ENCODE measurements at regions not wholly inside any gene's neighbourhood (a gene's known extent, or its start where the extent isn't known, plus 50 kb on each side); places are given as distances from the start of the nearest gene placed in this dataset.
A peak's percentile ranks its signal among the peaks of the same experiment; 100 is the strongest.

- H3K27me3 ChIP-seq (replicated peaks in 1 of 2; ENCODE audit: control insufficient read depth in 2 of 2, extremely low read depth in 1 of 2, insufficient read depth in 2 of 2, low read length in 1 of 2): peaks cover 0 to 6% of the 10 kb centered on the region in 2 experiments
- H3K4me3 ChIP-seq (ENCODE audit: control insufficient read depth in 1 of 2, extremely low read depth in 1 of 2, low read length in 1 of 2): no peak overlapping the region
- Mint-ChIP-seq H3K27ac (no peak overlapping the region), H3K36me3 (no peaks in the 10 kb centered on the region), H3K9me3 (no peaks in the 10 kb centered on the region), H3K27me3 (peaks cover 0 to 7% of the 10 kb centered on the region in 2 donors), H3K4me3 (no peak overlapping the region), H3K4me1 (no peaks in the 10 kb centered on the region)
- H3K36me3 ChIP-seq (ENCODE audit: control insufficient read depth in 2 of 2, extremely low read depth in 1 of 2, insufficient read depth in 1 of 2, low read length in 1 of 2): no peaks in the 10 kb centered on the region
- no peaks in the 10 kb centered on the region for H3K4me1 ChIP-seq (ENCODE audit: control insufficient read depth in 1 of 2, extremely low read depth in 1 of 2, insufficient read depth in 2 of 2, low read length in 2 of 2)
- CTCF ChIA-PET: no interaction called here
- DNase-seq (no peak), ATAC-seq (replicated peaks in 1 of 4) (no peak)
- WGBS (ENCODE audit: insufficient coverage): 80% methylated on average over 1 of the region's 6 CpGs
- H3K9me3 ChIP-seq: no peaks in the 10 kb centered on the region
- no peak overlapping the region for H3K27ac ChIP-seq (ENCODE audit: low read length)
- POLR2A ChIA-PET: no interaction called here
Observed at GRCh38 chrX:68942104-68942503, 113.3 kb downstream of the EFNB1 start.

GRCh38 chrX:68941385-68941952 lies 112.6 kb downstream of the EFNB1 start:
- no peak overlapping the region for H3K4me3 Mint-ChIP-seq
- no peak for DNase-seq
- Histone ChIP-seq H3K4me1 (ENCODE audit: control insufficient read depth in 1 of 2, extremely low read depth in 1 of 2, insufficient read depth in 2 of 2, low read length in 2 of 2) (no peaks in the 10 kb centered on the region), H3K27me3 (replicated peaks in 1 of 2; ENCODE audit: control insufficient read depth in 2 of 2, extremely low read depth in 1 of 2, insufficient read depth in 2 of 2, low read length in 1 of 2) (peaks cover 0 to 3% of the 10 kb centered on the region in 2 experiments), H3K36me3 (ENCODE audit: control insufficient read depth in 2 of 2, extremely low read depth in 1 of 2, insufficient read depth in 1 of 2, low read length in 1 of 2) (no peaks in the 10 kb centered on the region), H3K27ac (ENCODE audit: low read length) (no peak overlapping the region), H3K4me3 (ENCODE audit: control insufficient read depth in 1 of 2, extremely low read depth in 1 of 2, low read length in 1 of 2) (no peak overlapping the region), H3K9me3 (no peaks in the 10 kb centered on the region)
- H3K27ac Mint-ChIP-seq: no peak overlapping the region
- H3K4me1 Mint-ChIP-seq: no peaks in the 10 kb centered on the region
- ChIA-PET CTCF (no interaction called here), POLR2A (no interaction called here)
- no peaks in the 10 kb centered on the region for H3K9me3 Mint-ChIP-seq
- no peaks in the 10 kb centered on the region for H3K36me3 Mint-ChIP-seq
- no peak for ATAC-seq (replicated peaks in 1 of 4)
- H3K27me3 Mint-ChIP-seq: peaks cover 0 to 5% of the 10 kb centered on the region in 2 donors
- 60% methylated on average over 2 of the region's 4 CpGs for WGBS (ENCODE audit: insufficient coverage)

DNA sequence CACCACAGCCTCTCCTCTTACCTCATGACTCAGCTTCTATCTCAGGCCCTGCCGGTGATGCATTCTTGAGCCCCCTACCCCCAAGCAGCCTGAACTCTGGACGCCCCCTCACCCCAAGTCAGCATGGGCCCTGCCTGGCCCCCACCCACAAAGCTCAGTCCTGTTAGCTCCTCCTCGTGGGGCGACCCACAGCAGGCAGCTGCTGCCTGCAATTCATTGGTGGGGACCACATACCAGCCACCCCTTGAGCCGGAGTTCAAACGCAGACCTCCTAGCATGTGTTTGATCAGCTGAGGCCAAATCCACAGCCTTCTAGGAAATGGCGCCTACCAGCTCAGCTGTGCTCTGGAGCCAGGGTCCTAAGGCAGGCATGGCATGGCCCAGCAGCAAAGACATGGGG lies 111.8 kb downstream of the EFNB1 start:
- 60% methylated on average over 1 of the region's 7 CpGs for WGBS (ENCODE audit: insufficient coverage)
- DNase-seq: peak in 1 of 35 experiments; percentile 3
- Histone ChIP-seq H3K27ac (ENCODE audit: low read length) (no peak overlapping the region), H3K9me3 (no peaks in the 10 kb centered on the region), H3K4me3 (ENCODE audit: control insufficient read depth in 1 of 2, extremely low read depth in 1 of 2, low read length in 1 of 2) (no peak overlapping the region), H3K36me3 (ENCODE audit: control insufficient read depth in 2 of 2, extremely low read depth in 1 of 2, insufficient read depth in 1 of 2, low read length in 1 of 2) (no peaks in the 10 kb centered on the region), H3K27me3 (replicated peaks in 1 of 2; ENCODE audit: control insufficient read depth in 2 of 2, extremely low read depth in 1 of 2, insufficient read depth in 2 of 2, low read length in 1 of 2) (peaks cover 0 to 3% of the 10 kb centered on the region in 2 experiments), H3K4me1 (ENCODE audit: control insufficient read depth in 1 of 2, extremely low read depth in 1 of 2, insufficient read depth in 2 of 2, low read length in 2 of 2) (no peaks in the 10 kb centered on the region)
- Mint-ChIP-seq H3K4me1 (peaks cover 0 to under 1% (median 0%) of the 10 kb centered on the region in 3 donors), H3K27me3 (peaks cover 0 to 13% of the 10 kb centered on the region in 2 donors), H3K27ac (no peak overlapping the region), H3K9me3 (no peaks in the 10 kb centered on the region), H3K36me3 (no peaks in the 10 kb centered on the region), H3K4me3 (no peak overlapping the region)
- POLR2A ChIA-PET: no interaction called here
- no peak for ATAC-seq (replicated peaks in 1 of 4)
- CTCF ChIA-PET: no interaction called here

- Mint-ChIP-seq H3K27ac (no peak overlapping the region), H3K4me3 (no peak overlapping the region), H3K27me3 (peaks cover 0 to 16% of the 10 kb centered on the region in 2 donors), H3K36me3 (no peaks in the 10 kb centered on the region), H3K4me1 (peaks cover 3 to 6% (median 4%) of the 10 kb centered on the region in 3 donors), H3K9me3 (no peaks in the 10 kb centered on the region)
- Histone ChIP-seq H3K27me3 (replicated peaks in 1 of 2; ENCODE audit: control insufficient read depth in 2 of 2, extremely low read depth in 1 of 2, insufficient read depth in 2 of 2, low read length in 1 of 2) (peaks cover 0 to 3% of the 10 kb centered on the region in 2 experiments), H3K4me3 (ENCODE audit: control insufficient read depth in 1 of 2, extremely low read depth in 1 of 2, low read length in 1 of 2) (no peak overlapping the region), H3K9me3 (no peaks in the 10 kb centered on the region), H3K27ac (ENCODE audit: low read length) (no peak overlapping the region), H3K4me1 (ENCODE audit: control insufficient read depth in 1 of 2, extremely low read depth in 1 of 2, insufficient read depth in 2 of 2, low read length in 2 of 2) (no peaks in the 10 kb centered on the region), H3K36me3 (ENCODE audit: control insufficient read depth in 2 of 2, extremely low read depth in 1 of 2, insufficient read depth in 1 of 2, low read length in 1 of 2) (no peaks in the 10 kb centered on the region)
- ChIA-PET CTCF (no interaction called here), POLR2A (no interaction called here)
- WGBS (ENCODE audit: insufficient coverage): 100% methylated on average over 2 of the region's 8 CpGs
- DNase-seq: no peak
- no peak for ATAC-seq (replicated peaks in 1 of 4)
Observed at GRCh38 chrX:68939868-68940267, 111.0 kb downstream of the EFNB1 start.

GRCh38 chrX:68938244-68939004 lies 109.6 kb downstream of the EFNB1 start:
- CTCF ChIA-PET: no interaction called here
- H3K27me3 Mint-ChIP-seq: peaks cover 0 to 16% of the 10 kb centered on the region in 2 donors
- DNase-seq (no peak), ATAC-seq (replicated peaks in 1 of 4) (no peak)
- POLR2A ChIA-PET: no interaction called here
- Histone ChIP-seq H3K4me3 (ENCODE audit: control insufficient read depth in 1 of 2, extremely low read depth in 1 of 2, low read length in 1 of 2) (no peak overlapping the region), H3K36me3 (ENCODE audit: control insufficient read depth in 2 of 2, extremely low read depth in 1 of 2, insufficient read depth in 1 of 2, low read length in 1 of 2) (no peaks in the 10 kb centered on the region), H3K27ac (ENCODE audit: low read length) (no peak overlapping the region), H3K9me3 (no peaks in the 10 kb centered on the region), H3K4me1 (ENCODE audit: control insufficient read depth in 1 of 2, extremely low read depth in 1 of 2, insufficient read depth in 2 of 2, low read length in 2 of 2) (no peaks in the 10 kb centered on the region), H3K27me3 (replicated peaks in 1 of 2; ENCODE audit: control insufficient read depth in 2 of 2, extremely low read depth in 1 of 2, insufficient read depth in 2 of 2, low read length in 1 of 2) (peaks cover 0 to 3% of the 10 kb centered on the region in 2 experiments)
- H3K4me3 Mint-ChIP-seq: no peak overlapping the region
- WGBS (ENCODE audit: insufficient coverage): no CpG with 5 or more reads among the region's 4 CpGs
- no peaks in the 10 kb centered on the region for H3K36me3 Mint-ChIP-seq
- no peaks in the 10 kb centered on the region for H3K9me3 Mint-ChIP-seq
- peaks cover 3 to 6% (median 4%) of the 10 kb centered on the region in 3 donors for H3K4me1 Mint-ChIP-seq
- H3K27ac Mint-ChIP-seq: no peak overlapping the region

GRCh38 chrX:68937581-68937980 lies 108.8 kb downstream of the EFNB1 start:
- Mint-ChIP-seq H3K36me3 (no peaks in the 10 kb centered on the region), H3K27me3 (peaks cover 0 to 16% of the 10 kb centered on the region in 2 donors), H3K9me3 (no peaks in the 10 kb centered on the region), H3K4me1 (peaks cover 3 to 6% (median 4%) of the 10 kb centered on the region in 3 donors), H3K4me3 (no peak overlapping the region), H3K27ac (no peak overlapping the region)
- H3K27me3 ChIP-seq (replicated peaks in 1 of 2; ENCODE audit: control insufficient read depth in 2 of 2, extremely low read depth in 1 of 2, insufficient read depth in 2 of 2, low read length in 1 of 2): peaks cover 0 to 3% of the 10 kb centered on the region in 2 experiments
- 100% methylated on average over 1 of the region's 2 CpGs for WGBS (ENCODE audit: insufficient coverage)
- ChIA-PET POLR2A (no interaction called here), CTCF (no interaction called here)
- ATAC-seq (replicated peaks in 1 of 4): no peak
- no peaks in the 10 kb centered on the region for H3K9me3 ChIP-seq
- H3K4me1 ChIP-seq (ENCODE audit: control insufficient read depth in 1 of 2, extremely low read depth in 1 of 2, insufficient read depth in 2 of 2, low read length in 2 of 2): no peaks in the 10 kb centered on the region
- no peak overlapping the region for H3K4me3 ChIP-seq (ENCODE audit: control insufficient read depth in 1 of 2, extremely low read depth in 1 of 2, low read length in 1 of 2)
- H3K36me3 ChIP-seq (ENCODE audit: control insufficient read depth in 2 of 2, extremely low read depth in 1 of 2, insufficient read depth in 1 of 2, low read length in 1 of 2): no peaks in the 10 kb centered on the region
- DNase-seq: no peak
- no peak overlapping the region for H3K27ac ChIP-seq (ENCODE audit: low read length)

Data from T-cell (primary cell).